Hematopoietic multipotent progenitor cell treated with erythropoietin and hydrocortisone succinate and interleukin-3 and kit ligand, for 15 days (in vitro differentiated cells): ENCODE measurements at regions not wholly inside any gene's neighbourhood (a gene's known extent, or its start where the extent isn't known, plus 50 kb on each side); places are given as distances from the start of the nearest gene placed in this dataset.
"Not testable (repeated sequence)": the region's sequence is repeated elsewhere in the genome, so short reads cannot be mapped to it uniquely, and the experiment has no call there.

ENCODE experiments used
- DNase-seq: peaks from one replicate; pipeline ENCODE4 v3.0.0-alpha.2; 2015; ENCODE audit warnings: low spot score

DNA sequence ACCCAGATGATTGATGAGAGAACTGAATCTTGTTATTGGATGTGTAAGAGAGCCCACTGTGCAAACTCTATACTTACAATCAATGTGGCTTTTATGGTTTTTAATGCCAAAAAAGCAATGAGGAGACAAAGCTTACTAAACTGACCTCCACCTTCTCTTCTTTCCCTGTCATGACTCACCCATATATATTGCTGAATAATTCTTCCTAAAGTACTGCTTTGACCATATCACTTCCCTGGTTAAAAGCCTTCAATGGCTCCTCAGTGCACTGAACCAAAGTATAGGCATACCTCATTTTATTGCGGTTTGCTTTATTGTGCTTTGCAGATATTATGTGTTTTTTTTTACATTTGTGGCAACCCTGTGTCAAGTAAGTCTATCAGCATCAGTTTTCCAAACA is 138.4 kb upstream of the PELI2 start:
- DNase-seq: no peak

DNA sequence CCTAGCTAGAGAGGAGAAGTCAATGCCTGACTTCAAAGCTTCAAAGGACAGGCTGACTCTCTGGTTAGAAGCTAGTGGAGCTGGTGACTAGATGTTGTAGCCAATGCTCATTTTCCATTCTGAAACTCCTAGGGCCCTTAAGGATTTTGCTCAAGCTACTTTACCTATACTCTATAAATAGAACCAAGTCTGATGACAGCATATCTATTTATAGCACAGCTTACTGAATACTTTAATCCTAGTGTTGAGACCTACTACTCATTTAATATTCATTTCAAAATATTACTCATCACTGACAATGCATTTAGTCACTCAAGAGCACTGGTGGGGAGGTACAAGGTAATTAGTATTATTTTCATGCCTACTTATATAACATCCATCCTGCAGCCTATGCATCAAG is 137.2 kb upstream of the PELI2 start:
- DNase-seq: no peak

- DNase-seq: no peak
These were observed 132.1 kb upstream of the PELI2 start for GRCh38 chr14:55986069-55986468.

- no peak for DNase-seq
These were observed 117.4 kb upstream of the PELI2 start for GRCh38 chr14:56000846-56001245.

- no peak for DNase-seq
These were observed 115.9 kb upstream of the PELI2 start for GRCh38 chr14:56002342-56002741.

DNA sequence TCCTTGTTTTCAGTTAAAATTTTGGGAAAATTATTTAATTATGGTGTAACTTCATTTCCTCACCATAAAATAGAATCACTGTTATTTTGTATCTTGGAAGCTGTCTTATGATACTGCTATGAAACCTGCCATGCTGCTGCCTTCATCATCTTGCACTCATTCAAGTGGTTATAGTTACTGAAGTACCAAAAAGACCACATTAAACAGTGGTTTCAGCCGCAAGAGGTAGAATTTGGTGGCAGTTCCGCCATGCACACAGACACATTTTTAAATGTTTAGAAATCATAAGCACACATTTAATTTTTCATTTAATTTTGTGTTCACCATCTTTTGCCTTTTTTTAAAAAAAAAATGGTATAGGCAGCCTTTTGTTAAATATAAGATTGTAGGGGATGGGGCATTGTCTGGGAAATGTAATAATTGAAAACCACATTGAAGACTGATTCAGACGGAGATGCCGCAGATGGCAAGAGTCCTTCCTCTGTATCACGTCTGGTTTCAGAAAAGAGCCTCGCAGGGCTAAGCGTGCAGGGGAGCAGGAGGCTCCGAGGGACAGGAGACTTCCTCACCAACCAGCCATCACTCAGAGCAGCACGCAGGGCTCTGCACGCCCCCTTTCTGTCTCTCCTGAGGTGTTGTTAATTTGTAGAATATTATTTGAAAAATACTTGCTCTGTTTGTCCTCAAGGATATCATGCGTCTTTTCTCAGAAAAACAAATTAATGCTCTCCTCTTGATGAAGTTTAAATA is 115.2 kb upstream of the PELI2 start:
- DNase-seq: no peak

DNA sequence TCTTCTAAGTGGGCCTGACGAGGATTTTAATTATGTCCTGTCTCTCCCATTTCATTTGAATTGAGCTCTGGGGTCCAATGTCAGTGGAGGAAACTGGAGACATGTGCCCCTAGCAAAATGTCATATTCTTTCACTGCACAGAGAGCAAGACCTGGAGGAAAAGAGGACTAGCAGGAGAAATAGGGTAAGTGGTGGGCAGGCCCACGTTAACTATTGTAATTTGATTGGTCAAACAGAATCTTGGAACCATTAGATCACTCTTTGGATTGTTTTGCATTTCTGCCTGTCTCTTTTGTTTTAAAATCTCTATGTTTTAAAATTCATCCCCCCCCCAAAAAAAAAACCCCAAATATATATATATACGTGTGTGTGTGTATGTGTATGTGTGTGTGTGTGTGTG is 113.9 kb upstream of the PELI2 start:
- DNase-seq: no peak

GRCh38 chr14:56004786-56005185 is 113.4 kb upstream of the PELI2 start:
- no peak for DNase-seq

GRCh38 chr14:56005191-56006053 is 112.8 kb upstream of the PELI2 start:
- no peak for DNase-seq

GRCh38 chr14:56007491-56007890 is 110.7 kb upstream of the PELI2 start:
- not testable (repeated sequence) for DNase-seq

DNA sequence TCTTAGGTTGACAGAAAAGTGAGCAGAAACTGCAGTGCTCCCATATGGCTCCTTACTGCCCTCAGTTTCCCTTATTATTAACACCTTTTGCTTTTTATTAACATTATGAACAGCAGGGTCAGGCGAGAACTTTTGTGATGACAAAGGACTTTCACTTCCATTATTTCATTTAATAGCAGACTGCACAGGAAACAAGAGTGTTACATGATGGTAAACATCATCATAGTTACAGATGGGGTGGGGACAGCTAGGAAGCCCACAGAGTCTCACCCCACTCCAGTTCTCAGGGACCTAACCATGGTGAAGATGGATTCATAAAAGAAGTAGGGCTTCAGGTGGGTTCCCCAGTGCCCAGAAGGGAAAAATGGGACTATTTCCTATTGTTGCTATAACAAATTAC is 110.1 kb upstream of the PELI2 start:
- DNase-seq: no peak

GRCh38 chr14:56008661-56009060 is 109.5 kb upstream of the PELI2 start:
- not testable (repeated sequence) for DNase-seq

DNA sequence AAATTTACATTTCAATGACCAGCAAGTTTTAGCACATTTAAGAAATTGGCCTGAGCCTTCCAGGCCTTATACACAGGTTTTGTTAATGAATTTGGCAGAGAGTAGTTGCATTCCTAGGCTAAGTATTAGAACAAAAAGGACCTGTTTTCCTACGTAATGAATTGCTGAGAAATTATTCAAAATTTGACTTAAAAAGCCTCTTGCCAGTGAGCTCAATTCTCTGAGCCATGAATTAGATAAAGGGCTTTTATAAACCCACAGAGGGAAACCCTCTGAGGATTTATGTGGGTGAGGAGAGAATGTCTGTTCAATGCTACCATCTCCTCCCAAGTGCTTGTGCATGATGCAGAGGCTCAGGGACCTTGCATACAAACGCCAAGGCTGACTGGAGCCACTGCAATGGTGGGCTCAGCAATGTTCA is 94.5 kb upstream of the PELI2 start:
- no peak for DNase-seq

GRCh38 chr14:56025191-56025590 is 93.0 kb upstream of the PELI2 start:
- no peak for DNase-seq

- no peak for DNase-seq
These were observed 91.7 kb upstream of the PELI2 start for GRCh38 chr14:56026506-56026905.

- DNase-seq: no peak
These were observed 90.8 kb upstream of the PELI2 start for GRCh38 chr14:56027421-56027820.

DNA sequence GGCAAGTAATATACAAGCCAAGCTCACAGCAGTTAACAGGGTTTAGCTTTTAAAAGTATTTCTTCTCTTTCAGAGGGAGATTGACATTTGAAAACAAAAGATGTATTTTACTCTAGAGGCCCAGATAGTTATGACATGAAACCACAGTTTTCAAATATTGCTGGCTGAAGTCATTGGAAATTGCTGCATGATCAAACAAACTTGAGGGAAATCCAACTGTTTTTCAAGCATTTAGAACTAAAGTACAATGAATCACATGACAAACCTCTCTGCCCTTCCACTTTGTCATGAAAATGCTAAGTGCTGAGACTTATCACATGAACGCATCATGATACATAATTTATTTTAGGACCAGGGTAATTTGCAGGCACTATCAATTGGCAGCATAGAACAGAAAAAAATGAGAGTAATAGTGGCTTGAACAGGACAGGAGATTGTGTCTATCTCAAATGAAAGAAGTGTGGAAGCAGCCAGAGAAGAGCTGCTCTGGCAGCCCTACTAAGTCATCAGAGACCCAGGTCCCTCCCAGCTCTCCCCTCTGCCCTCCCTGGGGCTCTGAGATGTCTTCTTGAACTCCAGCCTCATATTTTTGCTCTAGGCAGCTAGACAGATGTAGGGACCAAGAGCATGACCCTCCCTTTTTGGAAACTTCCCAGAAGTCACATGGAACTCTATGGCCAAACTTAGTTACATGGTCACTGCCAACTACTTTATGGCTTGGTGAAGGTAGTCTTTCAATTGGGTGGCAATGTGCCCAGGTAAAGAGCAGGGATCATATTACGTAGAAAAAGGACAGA is 90.1 kb upstream of the PELI2 start:
- DNase-seq: no peak

- DNase-seq: no peak
These were observed 81.9 kb upstream of the PELI2 start for GRCh38 chr14:56036353-56036752.

- DNase-seq: no peak
These were observed 78.1 kb upstream of the PELI2 start for GRCh38 chr14:56040121-56040520.

GRCh38 chr14:56044196-56044595 is 74.0 kb upstream of the PELI2 start:
- no peak for DNase-seq

GRCh38 chr14:56046546-56046945 is 71.7 kb upstream of the PELI2 start:
- no peak for DNase-seq

GRCh38 chr14:56046996-56047395 is 71.2 kb upstream of the PELI2 start:
- DNase-seq: no peak

- DNase-seq: no peak
These were observed 68.7 kb upstream of the PELI2 start for GRCh38 chr14:56049536-56049935.
